HG02840 (cell line): ENCODE measurements at regions not wholly inside any gene's neighbourhood (a gene's known extent, or its start where the extent isn't known, plus 50 kb on each side); places are given as distances from the start of the nearest gene placed in this dataset.
"Not testable (repeated sequence)": the region's sequence is repeated elsewhere in the genome, so short reads cannot be mapped to it uniquely, and the experiment has no call there.

ENCODE experiments used
- ATAC-seq: cut with Tn5 transposase; IDR thresholded peaks from one replicate; pipeline ENCODE4 v1.9.1; 2021; ENCODE audit warnings: mild to moderate bottlenecking, moderate library complexity, moderate number of reproducible peaks; ENCODE audit not compliant: unreplicated experiment, low FRiP score

DNA sequence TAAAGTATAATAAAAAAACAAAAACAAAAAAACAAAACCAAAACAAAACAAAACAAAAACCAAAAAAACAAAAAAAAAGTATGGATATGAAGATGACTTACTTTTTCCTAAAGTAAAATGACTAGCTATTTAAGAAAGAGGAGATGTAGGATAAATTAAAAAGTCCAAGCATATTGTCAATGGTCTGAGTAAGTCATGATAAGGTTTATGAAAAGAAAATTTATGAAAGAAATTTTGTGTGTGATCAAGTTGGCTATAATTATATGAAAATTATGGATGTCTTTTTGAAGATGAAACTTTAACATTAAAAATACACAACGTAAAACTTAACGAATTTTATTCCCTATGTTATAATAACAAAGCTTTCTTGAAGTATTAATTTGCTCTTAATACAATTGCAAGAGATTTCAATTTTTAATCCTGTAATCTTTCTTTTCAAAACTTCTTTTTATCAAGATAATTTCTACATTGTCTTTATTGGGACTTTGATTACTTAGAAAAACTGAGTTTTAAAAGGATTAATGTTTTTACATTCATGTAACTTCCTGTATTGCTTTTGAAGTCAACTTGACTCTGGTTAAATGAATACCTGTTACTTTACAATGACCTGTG lies 200.9 kb upstream of the IVNS1ABP start:
- ATAC-seq: no peak

GRCh38 chr1:185517301-185517700 lies 200.3 kb upstream of the IVNS1ABP start:
- ATAC-seq: not testable (repeated sequence)

DNA sequence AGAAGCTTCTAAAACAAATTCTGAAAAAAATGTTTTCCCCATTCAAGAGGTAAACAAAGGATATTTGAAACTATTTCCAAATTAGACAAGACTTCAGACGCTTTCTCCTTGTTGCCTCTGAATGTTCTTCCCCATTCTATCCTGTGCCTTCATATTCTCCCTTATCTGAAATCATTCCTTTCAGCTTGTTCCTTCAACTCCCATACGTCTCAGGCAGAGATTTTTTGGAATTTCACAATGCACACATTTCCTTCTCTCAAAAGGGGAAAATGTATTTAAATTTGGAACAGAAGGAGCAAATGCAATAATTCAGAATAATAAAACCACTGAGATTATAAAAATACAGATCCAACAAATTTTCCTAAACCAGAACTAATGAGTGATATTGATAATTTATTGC lies 198.7 kb upstream of the IVNS1ABP start:
- ATAC-seq: no peak

DNA sequence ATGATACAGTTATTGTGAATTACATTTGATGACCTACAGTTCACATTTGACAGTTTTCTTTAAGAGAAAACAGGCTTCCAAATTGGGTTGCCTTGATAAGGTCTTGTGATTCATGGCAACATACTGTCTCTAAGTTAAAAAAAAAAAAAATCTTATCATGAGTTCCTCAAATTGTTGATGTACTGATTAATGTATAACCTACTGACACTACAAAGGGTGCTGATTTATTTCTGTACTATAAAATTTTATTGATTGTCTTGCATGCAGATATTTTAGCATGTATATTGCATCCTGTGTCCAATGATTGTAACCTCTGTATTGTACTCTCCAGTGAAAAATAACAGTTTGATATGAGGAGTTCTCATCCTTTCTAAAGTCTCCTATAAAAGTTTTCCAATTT lies 197.3 kb upstream of the IVNS1ABP start:
- ATAC-seq: no peak

- no peak for ATAC-seq
Observed at GRCh38 chr1:185512442-185512841, 195.4 kb upstream of the IVNS1ABP start.

- no peak for ATAC-seq
Observed at GRCh38 chr1:185501099-185501498, 184.1 kb upstream of the IVNS1ABP start.

- no peak for ATAC-seq
Observed at GRCh38 chr1:185500001-185500626, 183.1 kb upstream of the IVNS1ABP start.

GRCh38 chr1:185498207-185498606 lies 181.2 kb upstream of the IVNS1ABP start:
- no peak for ATAC-seq

DNA sequence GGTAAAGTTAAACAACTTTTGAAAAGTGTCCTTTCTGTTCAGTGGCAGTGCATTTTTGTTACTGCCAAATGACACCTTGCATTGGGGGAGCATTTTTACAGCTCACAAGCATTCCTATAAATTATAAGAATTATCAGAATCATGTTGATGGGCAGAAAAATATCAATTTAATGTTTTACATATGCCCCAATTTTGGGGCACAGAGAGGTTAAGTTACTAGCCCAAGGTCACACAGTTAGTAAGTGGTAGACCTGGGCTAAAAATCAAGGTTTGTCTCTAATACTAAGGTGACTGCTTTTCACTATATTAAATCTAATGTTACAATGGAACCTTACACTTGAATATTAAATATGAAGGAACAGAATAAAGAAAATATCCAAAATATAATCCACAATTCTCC lies 180.1 kb upstream of the IVNS1ABP start:
- no peak for ATAC-seq

- no peak for ATAC-seq
Observed at GRCh38 chr1:185495898-185496297, 178.9 kb upstream of the IVNS1ABP start.

GRCh38 chr1:185495007-185495406 lies 178.0 kb upstream of the IVNS1ABP start:
- ATAC-seq: no peak

GRCh38 chr1:185492089-185492825 lies 175.2 kb upstream of the IVNS1ABP start:
- ATAC-seq: no peak

GRCh38 chr1:185491604-185492003 lies 174.6 kb upstream of the IVNS1ABP start:
- ATAC-seq: no peak

DNA sequence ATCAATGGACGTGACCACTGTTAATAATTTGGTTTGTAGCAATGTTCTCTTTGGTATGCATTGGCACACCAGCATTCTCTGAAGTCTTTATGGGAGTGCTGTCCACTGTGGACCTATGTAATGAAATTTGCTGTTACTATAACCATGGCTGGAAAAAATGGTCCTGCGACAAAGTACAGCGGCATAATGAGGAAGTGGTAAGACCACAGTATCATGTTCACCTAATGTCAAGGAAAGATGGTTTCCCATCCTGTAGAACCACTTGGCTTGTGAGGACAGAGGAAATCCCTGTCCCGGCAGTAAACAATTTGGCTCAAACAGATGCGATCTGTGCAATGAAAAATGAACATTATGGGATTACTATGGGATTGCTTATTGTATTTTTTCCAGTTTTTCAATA lies 173.9 kb upstream of the IVNS1ABP start:
- ATAC-seq: no peak

DNA sequence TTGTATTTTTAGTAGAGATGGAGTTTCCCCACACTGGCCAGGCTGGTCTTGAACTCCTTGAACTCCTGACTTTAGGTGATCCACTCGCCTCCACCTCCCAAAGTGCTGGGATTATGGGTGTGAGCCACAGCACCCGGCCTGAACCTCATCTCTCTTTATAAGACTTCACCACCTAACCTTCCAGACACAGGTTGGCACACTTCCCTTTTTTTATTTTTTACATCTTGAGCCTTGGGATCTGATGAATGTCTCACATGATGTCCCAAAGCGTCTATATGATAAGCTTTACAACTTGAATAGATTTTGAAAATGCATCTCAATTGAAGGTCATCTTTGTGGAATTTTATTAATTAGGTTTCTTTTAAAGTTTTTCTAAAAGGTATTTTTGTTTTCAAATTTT lies 172.4 kb upstream of the IVNS1ABP start:
- ATAC-seq: no peak

DNA sequence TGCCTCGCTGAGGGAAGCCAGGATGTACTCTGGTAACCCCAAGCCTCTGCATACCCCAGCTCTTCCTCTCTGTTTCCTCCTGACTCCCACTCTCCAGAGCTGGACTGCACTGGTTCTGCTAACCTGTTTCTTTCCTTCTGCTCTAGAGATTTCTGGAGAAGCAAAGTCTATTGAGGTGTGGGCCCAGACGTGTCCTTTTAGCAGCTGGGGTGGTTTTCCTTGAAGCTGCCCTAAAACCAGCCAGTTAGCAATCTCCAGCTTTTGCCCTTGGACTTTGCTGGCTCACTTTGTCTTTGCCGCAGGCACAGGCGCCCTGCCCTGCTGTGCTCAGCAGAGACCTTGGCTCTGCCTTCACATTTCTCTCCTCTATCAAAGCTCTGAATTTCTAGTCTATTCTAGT lies 171.8 kb upstream of the IVNS1ABP start:
- ATAC-seq: no peak

GRCh38 chr1:185487936-185488335 lies 170.9 kb upstream of the IVNS1ABP start:
- no peak for ATAC-seq

- no peak for ATAC-seq
Observed at GRCh38 chr1:185487026-185487425, 170.0 kb upstream of the IVNS1ABP start.

DNA sequence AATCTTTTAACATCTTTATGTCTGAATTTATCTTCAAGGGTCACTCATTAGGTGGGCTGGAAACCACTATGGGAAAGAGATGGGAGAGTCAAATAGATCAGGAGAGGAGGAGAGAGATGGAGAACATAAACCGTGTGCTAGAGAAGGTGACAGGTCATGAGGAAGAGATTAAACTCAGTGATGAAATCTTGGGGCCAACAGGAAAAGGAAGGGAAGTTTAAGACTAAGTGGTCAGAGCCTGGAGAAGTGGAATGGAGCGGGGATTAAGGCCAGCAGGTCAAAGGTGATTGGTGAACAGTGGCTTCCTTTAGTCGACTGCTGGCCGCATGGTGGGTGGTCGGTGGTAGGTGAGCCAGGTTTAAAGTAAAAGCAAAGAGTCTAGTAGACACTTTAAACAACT lies 169.3 kb upstream of the IVNS1ABP start:
- ATAC-seq: no peak

DNA sequence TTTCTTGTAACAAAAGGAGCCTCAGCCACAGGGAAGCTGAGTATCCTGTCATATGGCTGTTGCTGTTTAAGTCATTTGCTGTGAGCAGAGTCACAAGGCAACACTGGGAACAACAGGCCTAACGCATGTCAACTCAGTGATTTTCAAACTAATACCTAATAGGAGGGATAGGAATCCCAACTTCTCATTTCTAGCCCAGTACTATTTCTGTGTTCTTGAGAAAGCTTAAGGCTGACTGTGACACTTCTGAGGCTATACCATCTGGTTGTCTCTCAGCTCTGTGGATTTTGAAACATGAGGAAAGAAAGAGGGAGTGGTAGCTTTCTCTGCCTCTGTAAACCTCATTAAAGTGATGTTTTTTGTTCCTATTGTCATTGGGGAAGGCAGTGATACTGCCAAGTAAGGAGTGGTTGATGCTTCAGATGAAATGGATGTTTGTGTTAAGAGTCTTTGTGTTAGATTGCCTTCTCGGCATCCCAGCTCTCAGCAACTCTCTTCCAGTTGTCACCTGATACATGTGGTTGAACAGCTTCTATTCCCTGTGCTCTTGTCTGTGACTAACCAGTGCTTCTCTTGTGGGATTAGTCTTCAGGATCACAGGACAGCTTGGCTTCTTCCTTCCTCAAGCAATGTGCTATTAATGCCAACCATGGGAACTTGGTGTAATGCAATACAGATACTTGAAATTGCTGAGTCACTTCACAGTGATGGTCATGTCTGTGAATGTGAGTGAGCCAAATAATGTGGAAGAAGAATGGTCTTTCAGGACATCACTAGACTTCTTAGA lies 166.8 kb upstream of the IVNS1ABP start:
- ATAC-seq: no peak

DNA sequence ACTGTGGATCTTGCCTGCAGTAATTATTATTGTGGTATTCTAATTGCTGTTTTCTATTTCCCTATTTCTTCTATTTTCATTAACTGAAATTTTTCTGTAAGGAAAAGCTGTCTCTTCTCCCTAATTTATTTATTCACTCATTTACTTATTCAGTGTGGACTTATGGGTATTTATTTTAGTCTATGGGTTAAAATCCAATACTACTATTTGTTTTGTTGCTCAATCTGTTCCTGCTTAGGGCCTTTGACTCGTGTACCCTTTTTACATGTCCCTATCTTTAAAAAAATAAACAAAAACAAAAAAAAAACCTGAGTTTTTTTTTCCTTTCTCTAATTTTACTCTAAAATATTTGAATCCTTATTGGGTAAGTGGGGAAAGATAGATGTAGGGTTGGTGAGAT lies 166.2 kb upstream of the IVNS1ABP start:
- no peak for ATAC-seq
